ENCODE measurements at regions not wholly inside any gene's neighbourhood (a gene's known extent, or its start where the extent isn't known, plus 50 kb on each side); places are given as distances from the start of the nearest gene placed in this dataset.

- no peaks in the 10 kb centered on the region for H3K4me1 Mint-ChIP-seq (ENCODE audit: low read depth)
- H3K36me3 Mint-ChIP-seq (ENCODE audit: insufficient read depth): no peaks in the 10 kb centered on the region
- TF ChIP-seq, protein P1, sequence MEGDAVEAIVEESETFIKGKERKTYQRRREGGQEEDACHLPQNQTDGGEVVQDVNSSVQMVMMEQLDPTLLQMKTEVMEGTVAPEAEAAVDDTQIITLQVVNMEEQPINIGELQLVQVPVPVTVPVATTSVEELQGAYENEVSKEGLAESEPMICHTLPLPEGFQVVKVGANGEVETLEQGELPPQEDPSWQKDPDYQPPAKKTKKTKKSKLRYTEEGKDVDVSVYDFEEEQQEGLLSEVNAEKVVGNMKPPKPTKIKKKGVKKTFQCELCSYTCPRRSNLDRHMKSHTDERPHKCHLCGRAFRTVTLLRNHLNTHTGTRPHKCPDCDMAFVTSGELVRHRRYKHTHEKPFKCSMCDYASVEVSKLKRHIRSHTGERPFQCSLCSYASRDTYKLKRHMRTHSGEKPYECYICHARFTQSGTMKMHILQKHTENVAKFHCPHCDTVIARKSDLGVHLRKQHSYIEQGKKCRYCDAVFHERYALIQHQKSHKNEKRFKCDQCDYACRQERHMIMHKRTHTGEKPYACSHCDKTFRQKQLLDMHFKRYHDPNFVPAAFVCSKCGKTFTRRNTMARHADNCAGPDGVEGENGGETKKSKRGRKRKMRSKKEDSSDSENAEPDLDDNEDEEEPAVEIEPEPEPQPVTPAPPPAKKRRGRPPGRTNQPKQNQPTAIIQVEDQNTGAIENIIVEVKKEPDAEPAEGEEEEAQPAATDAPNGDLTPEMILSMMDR (IDR thresholded peaks at IDR 0.05; ENCODE audit: unreplicated experiment): no peak
- H3K27me3 Mint-ChIP-seq: peaks cover 4% of the 10 kb centered on the region
- DNase-seq (ENCODE audit: low spot score, unreplicated experiment): no peak
- H3K9me3 Mint-ChIP-seq (ENCODE audit: low read depth): no peaks in the 10 kb centered on the region
- no peak overlapping the region for H3K27ac Mint-ChIP-seq
- H3K4me3 Mint-ChIP-seq (ENCODE audit: low read depth): no peak overlapping the region
Observed at GRCh38 chr11:11757909-11758308, 83.9 kb upstream of the USP47 start.

DNA sequence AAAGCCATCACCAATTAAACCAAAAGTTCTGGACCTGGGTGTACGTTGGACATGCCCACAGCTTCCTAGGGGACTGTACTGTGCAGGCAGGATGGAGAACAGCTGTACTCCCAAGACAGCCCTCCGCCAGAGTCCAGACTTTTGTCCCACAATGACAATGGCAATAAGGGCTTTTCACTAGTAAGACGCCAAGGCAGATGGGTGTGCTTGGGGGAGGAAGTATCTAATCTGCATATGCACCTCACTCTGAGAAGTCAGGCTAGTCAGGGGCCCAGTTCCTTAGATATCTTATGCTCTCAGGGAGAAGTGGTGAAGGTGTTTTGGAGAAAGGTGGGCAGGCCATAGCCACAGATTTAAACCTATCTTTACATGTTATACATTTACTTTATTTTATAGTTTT is 85.1 kb upstream of the USP47 start:
- H3K27me3 Mint-ChIP-seq: peaks cover 4% of the 10 kb centered on the region
- no peaks in the 10 kb centered on the region for H3K4me1 Mint-ChIP-seq (ENCODE audit: low read depth)

DNA sequence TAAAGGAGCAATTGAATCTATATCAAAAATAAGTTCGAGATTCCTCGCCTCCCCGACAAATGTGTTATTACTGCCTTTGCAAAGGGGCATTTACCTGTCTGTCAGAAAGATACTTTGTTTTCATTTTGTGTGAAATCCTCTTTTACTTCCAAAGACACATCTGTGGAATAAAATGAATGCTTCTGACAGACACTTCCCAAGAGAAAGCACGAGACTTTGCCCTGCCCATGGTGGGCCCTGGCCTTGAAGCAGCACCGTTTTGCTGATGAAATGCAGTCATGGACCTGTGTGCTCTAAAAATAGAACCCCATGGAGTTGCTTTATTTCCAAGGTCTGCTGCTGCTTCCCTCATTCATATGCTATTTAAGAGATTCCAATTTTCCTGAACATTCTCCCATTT is 85.9 kb upstream of the USP47 start:
- Mint-ChIP-seq H3K27ac (no peak overlapping the region), H3K36me3 (ENCODE audit: insufficient read depth) (no peaks in the 10 kb centered on the region), H3K9me3 (ENCODE audit: low read depth) (no peaks in the 10 kb centered on the region), H3K4me1 (ENCODE audit: low read depth) (no peaks in the 10 kb centered on the region), H3K4me3 (ENCODE audit: low read depth) (no peak overlapping the region), H3K27me3 (peaks cover 4% of the 10 kb centered on the region)
- TF ChIP-seq, protein P1 (IDR thresholded peaks at IDR 0.05; ENCODE audit: unreplicated experiment): no peak
- no peak for DNase-seq (ENCODE audit: low spot score, unreplicated experiment)

More for the DNA sequence above, 85.1 kb upstream of the USP47 start:
- no peaks in the 10 kb centered on the region for H3K36me3 Mint-ChIP-seq (ENCODE audit: insufficient read depth)
- H3K27ac Mint-ChIP-seq: no peak overlapping the region
- TF ChIP-seq, protein P1 (IDR thresholded peaks at IDR 0.05; ENCODE audit: unreplicated experiment): no peak
- H3K4me3 Mint-ChIP-seq (ENCODE audit: low read depth): no peak overlapping the region
- no peaks in the 10 kb centered on the region for H3K9me3 Mint-ChIP-seq (ENCODE audit: low read depth)
- no peak for DNase-seq (ENCODE audit: low spot score, unreplicated experiment)

DNA sequence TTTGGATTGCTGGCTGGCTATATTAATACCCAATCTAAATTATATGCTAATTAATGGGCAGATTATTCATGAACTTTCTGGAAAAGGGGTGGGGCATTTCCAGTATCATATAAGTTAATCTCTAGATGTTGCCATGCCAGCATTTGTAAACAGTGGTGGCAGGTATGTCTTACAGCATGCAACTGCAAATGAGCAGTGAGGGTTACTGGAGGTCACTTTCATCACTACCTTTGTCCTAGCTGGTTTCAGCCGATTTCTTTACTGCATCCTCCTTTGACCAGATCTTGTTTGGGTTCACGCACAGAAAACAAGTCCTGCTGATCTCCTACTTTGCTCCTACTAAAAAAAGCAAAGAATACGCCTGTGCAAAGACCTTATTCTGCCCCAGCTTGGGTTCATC is 89.1 kb upstream of the USP47 start:
- Mint-ChIP-seq H3K4me1 (ENCODE audit: low read depth) (no peaks in the 10 kb centered on the region), H3K4me3 (ENCODE audit: low read depth) (no peak overlapping the region), H3K27ac (no peak overlapping the region), H3K9me3 (ENCODE audit: low read depth) (peaks cover 4% of the 10 kb centered on the region), H3K36me3 (ENCODE audit: insufficient read depth) (no peaks in the 10 kb centered on the region), H3K27me3 (peaks cover 4% of the 10 kb centered on the region)
- no peak for DNase-seq (ENCODE audit: low spot score, unreplicated experiment)
- TF ChIP-seq, protein P1 (IDR thresholded peaks at IDR 0.05; ENCODE audit: unreplicated experiment): no peak

- no peak overlapping the region for H3K27ac Mint-ChIP-seq
- TF ChIP-seq, protein P1 (IDR thresholded peaks at IDR 0.05; ENCODE audit: unreplicated experiment): no peak
- no peaks in the 10 kb centered on the region for H3K36me3 Mint-ChIP-seq (ENCODE audit: insufficient read depth)
Observed at GRCh38 chr11:11750017-11750878, 91.5 kb upstream of the USP47 start.

More at GRCh38 chr11:11750017-11750878, 91.5 kb upstream of the USP47 start:
- peaks cover 4% of the 10 kb centered on the region for H3K9me3 Mint-ChIP-seq (ENCODE audit: low read depth)
- peaks cover 4% of the 10 kb centered on the region for H3K27me3 Mint-ChIP-seq
- H3K4me3 Mint-ChIP-seq (ENCODE audit: low read depth): no peak overlapping the region
- DNase-seq (ENCODE audit: low spot score, unreplicated experiment): no peak
- H3K4me1 Mint-ChIP-seq (ENCODE audit: low read depth): no peaks in the 10 kb centered on the region
